HG02763 (cell line): ENCODE measurements at regions not wholly inside any gene's neighbourhood (a gene's known extent, or its start where the extent isn't known, plus 50 kb on each side); places are given as distances from the start of the nearest gene placed in this dataset.

Experiments
- ATAC-seq: cut with Tn5 transposase; IDR thresholded peaks from one replicate; pipeline ENCODE4 v1.9.1; 2021; ENCODE audit warnings: mild to moderate bottlenecking, moderate library complexity; ENCODE audit not compliant: unreplicated experiment

DNA sequence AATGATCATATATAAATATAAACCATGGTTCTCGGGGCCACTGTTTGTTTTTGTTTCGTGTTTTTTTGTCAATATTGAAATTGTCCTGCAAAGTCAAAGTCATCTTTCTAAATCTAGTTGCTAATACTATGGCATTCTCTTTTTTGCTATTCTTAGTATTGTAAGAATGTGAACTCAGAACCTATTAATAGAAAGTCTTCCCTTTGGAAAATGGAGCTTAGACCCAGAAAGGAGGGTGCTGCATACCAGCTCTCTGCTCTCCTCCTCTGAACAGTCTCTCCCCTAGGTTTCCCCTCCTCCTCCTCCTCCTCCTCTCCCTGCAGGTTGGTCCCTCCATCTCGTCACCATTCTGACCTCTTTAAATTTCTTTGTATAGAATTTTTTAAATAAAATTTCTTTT lies 150.4 kb upstream of the CCN2 start:
- ATAC-seq: no peak

DNA sequence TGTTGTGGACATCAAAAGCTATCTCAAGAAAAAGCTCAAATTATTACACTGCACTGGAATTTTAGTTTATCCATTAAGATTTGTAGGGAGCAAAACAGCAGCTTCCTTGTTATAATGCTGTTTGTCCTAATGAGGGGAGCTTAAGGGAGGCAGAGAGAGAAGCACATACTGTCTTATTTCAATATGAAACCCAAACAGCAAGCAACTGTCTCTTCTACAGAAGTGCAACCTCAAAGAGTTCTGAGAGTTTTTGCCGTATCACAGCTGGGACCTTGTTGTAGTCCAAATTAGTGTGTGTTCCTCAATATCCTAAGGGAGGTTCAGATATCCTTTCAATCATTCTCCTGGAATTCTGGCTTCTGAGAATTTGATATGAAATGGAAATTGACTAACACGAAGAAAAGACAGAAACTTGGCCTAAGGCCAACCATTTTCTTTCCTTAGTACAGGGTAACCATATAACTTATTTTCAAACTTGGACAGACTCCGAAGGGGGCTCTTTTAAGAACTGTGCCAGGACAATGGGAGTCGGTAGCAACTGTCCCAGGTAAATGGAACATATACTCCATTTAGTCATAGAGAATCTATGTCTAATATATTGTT lies 149.3 kb upstream of the CCN2 start:
- no peak for ATAC-seq

DNA sequence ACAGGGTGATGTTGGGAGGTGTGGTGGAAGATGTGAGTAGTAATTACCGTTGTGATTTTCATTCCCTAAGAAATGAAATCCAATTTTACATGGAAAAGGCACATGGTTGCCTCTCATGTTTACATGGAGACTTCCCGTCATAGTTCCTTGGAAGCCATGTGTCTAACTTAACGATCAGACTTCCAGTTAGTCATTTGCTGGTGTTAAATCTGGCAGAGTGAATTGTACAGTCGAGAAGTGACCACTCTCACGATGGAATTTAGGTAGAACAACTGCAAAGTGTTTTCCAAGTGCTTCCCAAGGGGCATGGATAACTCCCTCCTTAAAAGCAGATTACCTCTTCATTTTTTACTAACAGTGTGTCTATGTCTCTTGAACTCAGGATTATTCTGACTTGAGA lies 145.8 kb upstream of the CCN2 start:
- ATAC-seq: no peak

- ATAC-seq: no peak
Observed at GRCh38 chr6:132096245-132096644, 145.1 kb upstream of the CCN2 start.

- no peak for ATAC-seq
Observed at GRCh38 chr6:132089173-132089572, 138.0 kb upstream of the CCN2 start.

GRCh38 chr6:132088150-132088549 lies 137.0 kb upstream of the CCN2 start:
- no peak for ATAC-seq

DNA sequence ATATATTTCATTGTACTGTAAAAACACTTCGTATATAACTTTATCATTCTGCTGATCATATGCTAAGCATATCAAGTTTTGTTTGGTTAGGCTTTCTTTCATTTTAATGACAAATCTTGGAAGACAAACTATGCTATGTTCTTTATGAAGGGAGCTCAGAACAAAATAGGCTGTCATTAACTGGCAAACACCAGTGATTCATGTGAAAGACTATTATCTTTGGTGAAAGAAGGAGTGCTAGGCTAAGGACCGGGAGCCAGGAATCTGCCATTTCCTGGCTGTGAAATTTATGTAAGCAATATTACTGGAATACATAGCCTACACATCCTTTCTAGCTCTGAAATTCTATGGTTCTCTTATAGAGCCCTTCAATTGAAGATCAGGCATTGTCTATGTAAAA lies 136.2 kb upstream of the CCN2 start:
- ATAC-seq: no peak

GRCh38 chr6:132085731-132086130 lies 134.6 kb upstream of the CCN2 start:
- no peak for ATAC-seq

- ATAC-seq: no peak
Observed at GRCh38 chr6:132084811-132085509, 133.8 kb upstream of the CCN2 start.

GRCh38 chr6:132082421-132082820 lies 131.2 kb upstream of the CCN2 start:
- no peak for ATAC-seq

GRCh38 chr6:132081338-132081737 lies 130.2 kb upstream of the CCN2 start:
- no peak for ATAC-seq

DNA sequence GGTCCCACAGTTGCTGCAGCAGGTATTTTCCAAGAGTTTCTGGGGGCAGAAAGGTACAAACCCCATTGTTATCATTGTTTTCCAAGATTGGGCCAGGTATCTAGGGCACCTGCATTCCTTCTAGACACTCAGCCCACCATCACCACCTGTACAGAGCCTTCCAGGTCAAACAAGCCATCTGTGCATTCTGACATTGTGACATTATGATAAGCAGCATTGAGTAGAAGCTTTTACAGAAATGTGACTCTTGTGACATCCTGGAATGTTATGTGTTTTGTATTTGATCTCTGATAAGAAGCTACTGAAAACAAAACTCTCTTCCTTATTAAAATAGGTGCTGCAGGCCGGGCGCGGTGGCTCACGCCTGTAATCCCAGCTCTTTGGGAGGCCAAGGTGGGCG lies 128.1 kb upstream of the CCN2 start:
- ATAC-seq: no peak

DNA sequence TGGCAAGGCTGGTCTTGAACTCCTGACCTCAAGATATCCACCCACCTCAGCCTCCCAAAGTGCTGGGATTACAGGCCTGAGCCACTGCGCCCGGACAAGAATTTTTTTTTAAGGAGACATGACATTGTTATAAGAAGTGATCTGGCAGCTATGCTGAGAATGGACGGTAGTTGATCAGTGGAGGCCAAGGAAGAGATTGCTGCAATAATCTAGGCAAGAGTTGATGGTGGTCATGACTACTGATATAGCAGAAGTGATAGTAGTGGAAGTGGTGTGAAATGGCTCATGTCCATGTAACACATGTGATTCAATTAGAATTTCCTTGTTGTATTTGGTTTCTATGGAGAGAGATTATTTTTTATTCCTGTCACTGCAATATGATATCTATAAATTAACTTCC lies 125.3 kb upstream of the CCN2 start:
- ATAC-seq: no peak

GRCh38 chr6:132072831-132073230 lies 121.7 kb upstream of the CCN2 start:
- ATAC-seq: no peak

GRCh38 chr6:132072271-132072670 lies 121.1 kb upstream of the CCN2 start:
- ATAC-seq: no peak

GRCh38 chr6:132070356-132070755 lies 119.2 kb upstream of the CCN2 start:
- no peak for ATAC-seq

DNA sequence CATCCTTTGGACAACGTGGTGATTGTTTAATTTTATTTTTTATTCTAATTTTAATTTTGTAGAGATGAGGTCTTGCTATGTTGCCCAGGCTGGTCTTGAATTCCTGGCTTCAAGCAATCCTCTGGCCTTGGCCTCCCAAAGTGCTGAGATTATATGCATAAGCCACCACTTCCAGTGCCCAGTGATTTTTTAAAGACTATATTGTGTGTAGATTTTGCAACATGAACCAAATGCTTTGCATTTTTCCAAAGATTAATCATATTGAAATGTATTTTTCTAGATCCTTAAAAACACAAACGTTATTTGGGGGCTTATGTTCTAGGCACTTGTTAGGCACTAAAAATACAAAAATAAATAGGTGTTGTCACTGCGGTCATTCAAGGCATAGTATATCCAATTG lies 117.6 kb upstream of the CCN2 start:
- no peak for ATAC-seq

- no peak for ATAC-seq
Observed at GRCh38 chr6:132067286-132067685, 116.1 kb upstream of the CCN2 start.

DNA sequence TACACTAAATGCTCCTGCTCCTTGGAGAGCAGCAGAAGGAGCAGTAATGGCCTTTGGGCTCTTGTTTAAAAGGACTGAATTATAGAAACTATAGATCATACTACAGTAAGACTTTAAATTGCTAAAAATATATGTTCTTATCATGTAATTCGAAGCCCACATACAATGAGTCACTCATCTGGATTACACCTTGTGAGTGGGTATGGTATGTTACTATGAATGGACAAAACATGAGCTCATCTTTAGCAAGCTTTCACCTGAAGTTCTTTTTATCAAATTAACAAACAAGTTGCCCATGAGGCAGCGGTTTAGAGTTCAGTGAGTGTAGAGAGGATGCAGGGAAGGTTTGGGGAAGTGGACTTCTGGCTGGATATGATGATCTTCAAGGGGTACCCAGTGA lies 114.4 kb upstream of the CCN2 start:
- no peak for ATAC-seq

GRCh38 chr6:132063738-132064137 lies 112.6 kb upstream of the CCN2 start:
- ATAC-seq: no peak

GRCh38 chr6:132063204-132063603 lies 112.0 kb upstream of the CCN2 start:
- no peak for ATAC-seq

GRCh38 chr6:132062626-132063025 lies 111.5 kb upstream of the CCN2 start:
- no peak for ATAC-seq

DNA sequence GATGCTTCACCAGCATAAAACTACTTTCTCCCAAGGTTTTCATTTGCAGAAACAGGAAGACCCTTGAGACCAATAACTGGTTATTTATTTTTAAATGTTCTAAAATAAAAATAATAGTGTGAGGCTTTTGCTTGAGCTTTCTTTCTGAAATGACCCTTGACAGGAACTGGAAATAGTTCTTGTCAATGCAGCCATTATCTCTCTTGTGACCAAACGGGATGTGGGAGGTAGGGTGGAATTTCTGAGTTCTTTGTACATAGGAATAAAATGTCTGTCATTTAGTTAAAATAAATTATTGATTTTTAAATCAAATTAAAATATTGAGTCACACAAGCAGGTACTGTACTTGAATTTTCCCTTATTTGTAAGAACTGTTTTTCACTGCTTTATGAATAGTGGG lies 110.2 kb upstream of the CCN2 start:
- no peak for ATAC-seq
